Limb (tissue), 2 donors: ENCODE measurements at regions not wholly inside any gene's neighbourhood (a gene's known extent, or its start where the extent isn't known, plus 50 kb on each side); places are given as distances from the start of the nearest gene placed in this dataset.

Experiments used
- DNase-seq, 2 donors: peaks; one replicate each; pipeline ENCODE4 v3.0.0-alpha.2; 2016; ENCODE audit errors: extremely low spot score in 2 of 2

GRCh38 chr2:8067784-8068336 is 614.0 kb upstream of the ID2 start:
- no peak for DNase-seq

GRCh38 chr2:8072907-8073306 is 608.9 kb upstream of the ID2 start:
- no peak for DNase-seq

GRCh38 chr2:8073916-8074315 is 607.9 kb upstream of the ID2 start:
- no peak for DNase-seq

- no peak for DNase-seq
These were observed 605.2 kb upstream of the ID2 start for GRCh38 chr2:8076448-8077342.

GRCh38 chr2:8078705-8079104 is 603.2 kb upstream of the ID2 start:
- no peak for DNase-seq

- no peak for DNase-seq
These were observed 601.8 kb upstream of the ID2 start for GRCh38 chr2:8080063-8080462.

- no peak for DNase-seq
These were observed 600.7 kb upstream of the ID2 start for GRCh38 chr2:8081130-8081529.

GRCh38 chr2:8082840-8083239 is 599.0 kb upstream of the ID2 start:
- no peak for DNase-seq

GRCh38 chr2:8086357-8086756 is 595.5 kb upstream of the ID2 start:
- DNase-seq = no peak

GRCh38 chr2:8086796-8087479 is 594.9 kb upstream of the ID2 start:
- DNase-seq = no peak

GRCh38 chr2:8087480-8087840 is 594.4 kb upstream of the ID2 start:
- no peak for DNase-seq

GRCh38 chr2:8088810-8089209 is 593.0 kb upstream of the ID2 start:
- DNase-seq = no peak

GRCh38 chr2:8089596-8089995 is 592.3 kb upstream of the ID2 start:
- no peak for DNase-seq

GRCh38 chr2:8090748-8091700 is 590.8 kb upstream of the ID2 start:
- no peak for DNase-seq

GRCh38 chr2:8094526-8094925 is 587.3 kb upstream of the ID2 start:
- DNase-seq = no peak

- DNase-seq = no peak
These were observed 585.9 kb upstream of the ID2 start for GRCh38 chr2:8095978-8096377.

GRCh38 chr2:8096484-8096883 is 585.4 kb upstream of the ID2 start:
- DNase-seq = no peak

- peak in 1 of 2 donors; percentile 21 for DNase-seq
These were observed 583.2 kb upstream of the ID2 start for GRCh38 chr2:8098476-8099266.

GRCh38 chr2:8099267-8099582 is 582.6 kb upstream of the ID2 start:
- DNase-seq = no peak

- DNase-seq = no peak
These were observed 580.1 kb upstream of the ID2 start for GRCh38 chr2:8101614-8102277.
